GM12874 (cell line): ENCODE measurements at regions not wholly inside any gene's neighbourhood (a gene's known extent, or its start where the extent isn't known, plus 50 kb on each side); places are given as distances from the start of the nearest gene placed in this dataset.

Source experiments
- CTCF ChIP-seq: IDR thresholded peaks from 2 replicates; pipeline ENCODE4 v1.5.1; 2011; ENCODE audit warnings: low read depth, mild to moderate bottlenecking, control low read depth, low read length, moderate library complexity; ENCODE audit not compliant: insufficient read depth

GRCh38 chr2:191476901-191477300, 201.0 kb upstream of the NABP1 start:
- no peak for TF ChIP-seq CTCF

- TF ChIP-seq CTCF, result no peak
Observed at GRCh38 chr2:191478799-191479679, 198.9 kb upstream of the NABP1 start.

GRCh38 chr2:191479680-191480023, 198.3 kb upstream of the NABP1 start:
- no peak for TF ChIP-seq CTCF

GRCh38 chr2:191481305-191482070, 196.4 kb upstream of the NABP1 start:
- TF ChIP-seq CTCF, result no peak

GRCh38 chr2:191483117-191483516, 194.8 kb upstream of the NABP1 start:
- no peak for TF ChIP-seq CTCF

GRCh38 chr2:191486584-191487320, 191.2 kb upstream of the NABP1 start:
- no peak for TF ChIP-seq CTCF

- TF ChIP-seq CTCF, result no peak
Observed at GRCh38 chr2:191488135-191488534, 189.8 kb upstream of the NABP1 start.
